Activated CD8-positive, alpha-beta T cell treated with anti-CD3 and anti-CD28 coated beads, Interleukin-2, amount 10 ng/mL, durations not matched to agents 7 days and 5 days (primary cell): ENCODE measurements at regions not wholly inside any gene's neighbourhood (a gene's known extent, or its start where the extent isn't known, plus 50 kb on each side); places are given as distances from the start of the nearest gene placed in this dataset.

Experiments used
- ATAC-seq: fragments of 150-1000 bp; cut with Tn5 transposase; one replicate; pipeline ENCODE4 v1.10.0; 2021; ENCODE audit warnings: moderate library complexity
- CTCF ChIA-PET: fragments of 350-600 bp; sonication (Branson Sonifier 250); formaldehyde crosslinking; loops from one replicate; lab custom pipeline; 2021; ENCODE audit warnings: antibody characterized with exemption; lab: Charles Lee
- POLR2A ChIA-PET: fragments of 350-600 bp; sonication (Branson Sonifier 250); formaldehyde crosslinking; loops from one replicate; lab custom pipeline; 2021; ENCODE audit warnings: antibody characterized with exemption; lab: Charles Lee
- DNase-seq: peaks from one replicate; pipeline ENCODE4 v3.0.0-alpha.2; 2020
- H3K27ac Mint-ChIP-seq: one replicate; pipeline ENCODE4 v1.8.0; 2021; ENCODE audit warnings: mild to moderate bottlenecking, mixed read lengths
- H3K27me3 Mint-ChIP-seq: one replicate; pipeline ENCODE4 v1.8.0; 2021; ENCODE audit warnings: low read depth, mixed read lengths
- H3K36me3 Mint-ChIP-seq: one replicate; pipeline ENCODE4 v1.8.0; 2021; ENCODE audit warnings: low read depth, mixed read lengths
- H3K4me1 Mint-ChIP-seq: one replicate; pipeline ENCODE4 v1.8.0; 2021; ENCODE audit warnings: low read depth, mixed read lengths
- H3K4me3 Mint-ChIP-seq: one replicate; pipeline ENCODE4 v1.8.0; 2021; ENCODE audit warnings: mild to moderate bottlenecking, mixed read lengths
- H3K9me3 Mint-ChIP-seq: one replicate; pipeline ENCODE4 v1.8.0; 2022; ENCODE audit warnings: mixed read lengths; ENCODE audit not compliant: insufficient read depth

- H3K27me3 Mint-ChIP-seq, result peaks cover 14% of the 10 kb centered on the region
- H3K4me3 Mint-ChIP-seq, result no peak overlapping the region
- H3K9me3 Mint-ChIP-seq, result no peaks in the 10 kb centered on the region
- POLR2A ChIA-PET, result no interaction called here
- no peak overlapping the region for H3K27ac Mint-ChIP-seq
- H3K36me3 Mint-ChIP-seq, result no peaks in the 10 kb centered on the region
- CTCF ChIA-PET, result no interaction called here
- H3K4me1 Mint-ChIP-seq, result no peaks in the 10 kb centered on the region
- DNase-seq (no peak), ATAC-seq (no peak)
These were observed 193.4 kb upstream of the HES1 start for GRCh38 chr3:193942516-193943055.

- H3K9me3 Mint-ChIP-seq, result no peaks in the 10 kb centered on the region
- no peak overlapping the region for H3K4me3 Mint-ChIP-seq
- H3K4me1 Mint-ChIP-seq, result no peaks in the 10 kb centered on the region
- H3K27me3 Mint-ChIP-seq, result peaks cover 13% of the 10 kb centered on the region
- POLR2A ChIA-PET, result no interaction called here
- H3K27ac Mint-ChIP-seq, result no peak overlapping the region
- ATAC-seq (no peak), DNase-seq (no peak)
- no peaks in the 10 kb centered on the region for H3K36me3 Mint-ChIP-seq
- CTCF ChIA-PET, result no interaction called here
These were observed 192.7 kb upstream of the HES1 start for GRCh38 chr3:193943200-193943599.

- DNase-seq (no peak), ATAC-seq (no peak)
- Mint-ChIP-seq H3K27ac (no peak overlapping the region), H3K27me3 (peaks cover 17% of the 10 kb centered on the region), H3K4me3 (no peak overlapping the region), H3K9me3 (no peaks in the 10 kb centered on the region), H3K4me1 (no peaks in the 10 kb centered on the region), H3K36me3 (no peaks in the 10 kb centered on the region)
- ChIA-PET CTCF (no interaction called here), POLR2A (no interaction called here)
These were observed 192.0 kb upstream of the HES1 start for GRCh38 chr3:193943851-193944517.

- Mint-ChIP-seq H3K4me1 (no peaks in the 10 kb centered on the region), H3K27ac (no peak overlapping the region), H3K9me3 (no peaks in the 10 kb centered on the region), H3K36me3 (no peaks in the 10 kb centered on the region), H3K4me3 (no peak overlapping the region), H3K27me3 (peaks cover 15% of the 10 kb centered on the region)
- POLR2A ChIA-PET, result no interaction called here
- CTCF ChIA-PET, result no interaction called here
- DNase-seq (no peak), ATAC-seq (no peak)
These were observed 191.4 kb upstream of the HES1 start for GRCh38 chr3:193944518-193944884.

- no peak for DNase-seq
- ChIA-PET CTCF (no interaction called here), POLR2A (no interaction called here)
- H3K4me3 Mint-ChIP-seq, result no peak overlapping the region
- H3K9me3 Mint-ChIP-seq, result no peaks in the 10 kb centered on the region
- H3K27ac Mint-ChIP-seq, result no peak overlapping the region
- no peaks in the 10 kb centered on the region for H3K36me3 Mint-ChIP-seq
- H3K27me3 Mint-ChIP-seq, result peaks cover 16% of the 10 kb centered on the region
- ATAC-seq, result no peak
- H3K4me1 Mint-ChIP-seq, result no peaks in the 10 kb centered on the region
These were observed 190.8 kb upstream of the HES1 start for GRCh38 chr3:193945143-193945542.

GRCh38 chr3:193946945-193947344, 189.0 kb upstream of the HES1 start:
- Mint-ChIP-seq H3K36me3 (no peaks in the 10 kb centered on the region), H3K27ac (no peak overlapping the region), H3K9me3 (no peaks in the 10 kb centered on the region), H3K27me3 (peaks cover 14% of the 10 kb centered on the region), H3K4me3 (no peak overlapping the region), H3K4me1 (no peaks in the 10 kb centered on the region)
- ChIA-PET CTCF (no interaction called here), POLR2A (no interaction called here)
- no peak for DNase-seq
- ATAC-seq, result no peak

- Mint-ChIP-seq H3K4me1 (no peaks in the 10 kb centered on the region), H3K36me3 (no peaks in the 10 kb centered on the region), H3K4me3 (no peak overlapping the region), H3K27ac (no peak overlapping the region), H3K27me3 (peaks cover 14% of the 10 kb centered on the region), H3K9me3 (no peaks in the 10 kb centered on the region)
- POLR2A ChIA-PET, result no interaction called here
- CTCF ChIA-PET, result no interaction called here
- no peak for ATAC-seq
- DNase-seq, result no peak
These were observed 188.4 kb upstream of the HES1 start for GRCh38 chr3:193947596-193947995.

GRCh38 chr3:193948459-193948858, 187.5 kb upstream of the HES1 start:
- H3K4me3 Mint-ChIP-seq, result no peak overlapping the region
- CTCF ChIA-PET, result no interaction called here

GRCh38 chr3:193951859-193952258, 184.1 kb upstream of the HES1 start:
- Mint-ChIP-seq H3K27me3 (peaks cover 18% of the 10 kb centered on the region), H3K4me3 (no peak overlapping the region), H3K4me1 (no peaks in the 10 kb centered on the region), H3K36me3 (no peaks in the 10 kb centered on the region), H3K27ac (no peak overlapping the region), H3K9me3 (peaks cover 12% of the 10 kb centered on the region)
- CTCF ChIA-PET, result no interaction called here
- DNase-seq (no peak), ATAC-seq (no peak)
- POLR2A ChIA-PET, result no interaction called here

More at GRCh38 chr3:193948459-193948858, 187.5 kb upstream of the HES1 start:
- POLR2A ChIA-PET, result interaction anchor here (0.5 kb wide), 1 partner anchor 15 kb away, joined by 3 read pairs; no protein-coding TSS in a partner anchor
- DNase-seq (no peak), ATAC-seq (no peak)
- H3K4me1 Mint-ChIP-seq, result no peaks in the 10 kb centered on the region
- peaks cover 16% of the 10 kb centered on the region for H3K27me3 Mint-ChIP-seq
- no peaks in the 10 kb centered on the region for H3K9me3 Mint-ChIP-seq
- H3K27ac Mint-ChIP-seq, result no peak overlapping the region
- no peaks in the 10 kb centered on the region for H3K36me3 Mint-ChIP-seq

- ChIA-PET CTCF (no interaction called here), POLR2A (no interaction called here)
- Mint-ChIP-seq H3K4me1 (no peaks in the 10 kb centered on the region), H3K4me3 (no peak overlapping the region), H3K27me3 (peaks cover 7% of the 10 kb centered on the region), H3K9me3 (peaks cover 12% of the 10 kb centered on the region), H3K27ac (no peak overlapping the region), H3K36me3 (no peaks in the 10 kb centered on the region)
- ATAC-seq, result no peak
- DNase-seq, result no peak
These were observed 181.2 kb upstream of the HES1 start for GRCh38 chr3:193954752-193955151.

GRCh38 chr3:193955719-193956118, 180.2 kb upstream of the HES1 start:
- ATAC-seq (no peak), DNase-seq (no peak)
- POLR2A ChIA-PET, result no interaction called here
- no peak overlapping the region for H3K27ac Mint-ChIP-seq
- H3K9me3 Mint-ChIP-seq, result peaks cover 12% of the 10 kb centered on the region
- H3K36me3 Mint-ChIP-seq, result no peaks in the 10 kb centered on the region
- H3K4me3 Mint-ChIP-seq, result no peak overlapping the region
- peaks cover 11% of the 10 kb centered on the region for H3K27me3 Mint-ChIP-seq
- H3K4me1 Mint-ChIP-seq, result no peaks in the 10 kb centered on the region
- CTCF ChIA-PET, result no interaction called here

- ChIA-PET CTCF (no interaction called here), POLR2A (no interaction called here)
- DNase-seq, result no peak
- Mint-ChIP-seq H3K27ac (no peak overlapping the region), H3K9me3 (peaks cover 1% of the 10 kb centered on the region), H3K4me3 (no peak overlapping the region), H3K36me3 (no peaks in the 10 kb centered on the region), H3K27me3 (peaks cover 34% of the 10 kb centered on the region), H3K4me1 (no peaks in the 10 kb centered on the region)
- ATAC-seq, result no peak
These were observed 176.1 kb upstream of the HES1 start for GRCh38 chr3:193959861-193960260.
